Fibroblast of lung (primary cell): ENCODE measurements at regions not wholly inside any gene's neighbourhood (a gene's known extent, or its start where the extent isn't known, plus 50 kb on each side); places are given as distances from the start of the nearest gene placed in this dataset.
"Not testable (repeated sequence)": the region's sequence is repeated elsewhere in the genome, so short reads cannot be mapped to it uniquely, and the experiment has no call there.

Experiments
- DNase-seq, 2 donors: peaks; one replicate each; pipeline versions ENCODE4 v3.0.0 to v3.0.0-alpha.2; 2010; ENCODE audit warnings: low read depth in 2 of 2
- H2AFZ ChIP-seq: 2 replicates; pipeline ENCODE4 v1.5.1; 2012; ENCODE audit warnings: low read length, control low read depth, inconsistent platforms
- H3K27ac ChIP-seq: 2 replicates; pipeline ENCODE4 v1.5.1; 2011; ENCODE audit warnings: low read length, control low read depth; ENCODE audit not compliant: insufficient read depth
- H3K27me3 ChIP-seq: 2 replicates; pipeline ENCODE4 v1.5.1; 2011; ENCODE audit warnings: mild to moderate bottlenecking, low read length; ENCODE audit not compliant: control insufficient read depth, insufficient read depth
- H3K36me3 ChIP-seq: 2 replicates; pipeline ENCODE4 v1.5.1; 2011; ENCODE audit warnings: low read length; ENCODE audit not compliant: control insufficient read depth, insufficient read depth
- H3K4me1 ChIP-seq: 2 replicates; pipeline ENCODE4 v1.5.1; 2011; ENCODE audit warnings: low read length; ENCODE audit not compliant: control insufficient read depth, insufficient read depth; ENCODE audit errors: extremely low read depth
- H3K4me2 ChIP-seq: 2 replicates; pipeline ENCODE4 v1.5.1; 2011; ENCODE audit warnings: low read length, control low read depth; ENCODE audit not compliant: insufficient read depth; ENCODE audit errors: extremely low read depth
- H3K4me3 ChIP-seq, 4 experiments: fragments of 200-600 bp in 1 of 4; sonication (generic) in 1 of 4; replicated peaks in 1 of 4; 2 replicates each; pipeline ENCODE4 v1.5.1; 2011 to 2016; ENCODE audit warnings: low read length in 4 of 4, low read depth in 3 of 4, mild to moderate bottlenecking in 3 of 4, control low read depth in 2 of 4, inconsistent platforms in 1 of 4, mixed read lengths in 1 of 4; ENCODE audit not compliant: insufficient read depth in 1 of 4; ENCODE audit errors: control extremely low read depth in 1 of 4
- H3K79me2 ChIP-seq: 2 replicates; pipeline ENCODE4 v1.5.1; 2012; ENCODE audit warnings: mild to moderate bottlenecking, low read length, inconsistent platforms; ENCODE audit not compliant: control insufficient read depth, insufficient read depth
- H3K9ac ChIP-seq: 2 replicates; pipeline ENCODE4 v1.5.1; 2011; ENCODE audit warnings: mild to moderate bottlenecking, low read length, control low read depth; ENCODE audit not compliant: insufficient read depth
- H3K9me3 ChIP-seq: 2 replicates; pipeline ENCODE4 v1.5.1; 2012; ENCODE audit warnings: low read depth, low read length; ENCODE audit not compliant: control insufficient read depth, insufficient read depth
- H4K20me1 ChIP-seq: 2 replicates; pipeline ENCODE4 v1.5.1; 2011; ENCODE audit warnings: low read length; ENCODE audit not compliant: control insufficient read depth, insufficient read depth; ENCODE audit errors: extremely low read depth
- CTCF ChIP-seq, 2 donors: IDR thresholded peaks in 1 of 2; conservative IDR thresholded peaks in 1 of 2; 1 replicate in 1 of 2; 2 replicates in 1 of 2; pipeline ENCODE4 v1.5.1; 2011 to 2012; ENCODE audit warnings: low read length in 2 of 2, control low read depth in 1 of 2, inconsistent platforms in 1 of 2, low read depth in 1 of 2, mild to moderate bottlenecking in 1 of 2
- EZH2 ChIP-seq: IDR thresholded peaks from 2 replicates; pipeline ENCODE4 v1.5.1; 2012; ENCODE audit warnings: low read length, control low read depth, mild to moderate bottlenecking; ENCODE audit errors: missing control alignments

DNA sequence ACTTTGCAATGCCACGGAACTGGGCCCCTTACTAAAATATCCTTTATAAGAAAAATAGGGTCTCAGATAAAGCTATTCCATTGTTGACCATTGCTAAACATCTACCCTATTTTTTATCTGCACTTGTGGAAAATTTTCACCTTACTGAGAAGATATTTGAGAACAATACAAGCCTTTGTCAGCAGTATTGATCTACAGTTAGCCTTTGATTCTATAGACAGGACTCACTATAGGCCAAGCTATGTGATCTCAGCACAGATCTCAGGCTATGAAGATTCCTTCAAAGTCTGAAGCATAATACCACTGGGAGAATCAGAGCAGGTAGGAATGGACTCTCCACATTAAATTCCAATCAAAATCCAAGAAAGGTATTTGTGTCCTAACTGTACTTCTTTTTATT, 1099.7 kb downstream of the DIAPH3 start:
- no peaks in the 10 kb centered on the region for H3K79me2 ChIP-seq
- DNase-seq, result no peak
- H3K4me2 ChIP-seq, result no peak overlapping the region
- no peaks in the 10 kb centered on the region for H4K20me1 ChIP-seq
- no peaks in the 10 kb centered on the region for H3K9me3 ChIP-seq
- no peaks in the 10 kb centered on the region for H3K27me3 ChIP-seq
- no peak for TF ChIP-seq CTCF (conservative IDR thresholded peaks at IDR 0.05 in 1 of 2, IDR thresholded peaks at IDR 0.05 in 1 of 2; ENCODE audit: low read depth in 1 of 2, low read length in 2 of 2)
- no peak for TF ChIP-seq EZH2
- H3K9ac ChIP-seq, result no peak overlapping the region
- no peaks in the 10 kb centered on the region for H3K4me1 ChIP-seq
- H3K4me3 ChIP-seq, result no peak overlapping the region
- H3K36me3 ChIP-seq, result no peaks in the 10 kb centered on the region
- no peak overlapping the region for H3K27ac ChIP-seq
- no peak overlapping the region for H2AFZ ChIP-seq

- not testable (repeated sequence) for H3K4me2 ChIP-seq, H3K9ac ChIP-seq, H3K4me3 ChIP-seq, H3K27me3 ChIP-seq, H3K9me3 ChIP-seq, H3K4me1 ChIP-seq, H4K20me1 ChIP-seq, H3K27ac ChIP-seq, H3K36me3 ChIP-seq, DNase-seq, H3K79me2 ChIP-seq, H2AFZ ChIP-seq
Measured at GRCh38 chr13:59076386-59076785, 1087.3 kb downstream of the DIAPH3 start.

GRCh38 chr13:59086147-59086546, 1077.6 kb downstream of the DIAPH3 start:
- no peak overlapping the region for H2AFZ ChIP-seq
- no peaks in the 10 kb centered on the region for H3K27me3 ChIP-seq
- TF ChIP-seq EZH2, result no peak
- no peak for TF ChIP-seq CTCF (conservative IDR thresholded peaks at IDR 0.05 in 1 of 2, IDR thresholded peaks at IDR 0.05 in 1 of 2; ENCODE audit: low read depth in 1 of 2, low read length in 2 of 2)
- no peak overlapping the region for H3K4me3 ChIP-seq
- no peak overlapping the region for H3K27ac ChIP-seq
- H3K9ac ChIP-seq, result no peak overlapping the region
- peak; percentile 57 to 97 for DNase-seq
- peaks cover 8% of the 10 kb centered on the region for H3K4me1 ChIP-seq
- H3K4me2 ChIP-seq, result no peak overlapping the region
- no peaks in the 10 kb centered on the region for H3K9me3 ChIP-seq
- no peaks in the 10 kb centered on the region for H4K20me1 ChIP-seq
- no peaks in the 10 kb centered on the region for H3K36me3 ChIP-seq
- no peaks in the 10 kb centered on the region for H3K79me2 ChIP-seq
